ENCODE measurements at regions not wholly inside any gene's neighbourhood (a gene's known extent, or its start where the extent isn't known, plus 50 kb on each side); places are given as distances from the start of the nearest gene placed in this dataset.

DNA sequence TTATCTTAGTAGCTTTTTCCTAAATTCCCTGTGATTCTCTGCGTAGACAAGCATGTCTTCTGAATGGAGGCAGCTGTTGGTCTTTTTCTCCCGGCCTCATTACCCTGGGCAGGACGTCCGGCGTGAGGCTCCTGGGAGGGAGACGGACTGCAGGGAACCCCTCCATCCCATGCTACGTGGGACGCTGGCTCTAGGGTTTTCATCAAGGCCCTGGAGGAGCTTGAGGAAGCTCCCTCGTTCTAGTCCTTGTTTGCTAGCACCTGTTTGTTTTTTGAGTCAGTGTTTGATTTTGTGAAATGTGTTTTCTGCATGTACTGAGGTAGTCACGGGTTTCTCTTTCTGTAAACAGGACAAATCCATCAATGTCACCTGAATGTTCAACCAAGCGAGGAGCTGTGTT, 99.3 kb upstream of the TMEM18 start:
- no peak for TF ChIP-seq EZH2 (optimal IDR thresholded peaks at IDR 0.05; ENCODE audit: low read depth, low read length)
- TF ChIP-seq, protein P1, sequence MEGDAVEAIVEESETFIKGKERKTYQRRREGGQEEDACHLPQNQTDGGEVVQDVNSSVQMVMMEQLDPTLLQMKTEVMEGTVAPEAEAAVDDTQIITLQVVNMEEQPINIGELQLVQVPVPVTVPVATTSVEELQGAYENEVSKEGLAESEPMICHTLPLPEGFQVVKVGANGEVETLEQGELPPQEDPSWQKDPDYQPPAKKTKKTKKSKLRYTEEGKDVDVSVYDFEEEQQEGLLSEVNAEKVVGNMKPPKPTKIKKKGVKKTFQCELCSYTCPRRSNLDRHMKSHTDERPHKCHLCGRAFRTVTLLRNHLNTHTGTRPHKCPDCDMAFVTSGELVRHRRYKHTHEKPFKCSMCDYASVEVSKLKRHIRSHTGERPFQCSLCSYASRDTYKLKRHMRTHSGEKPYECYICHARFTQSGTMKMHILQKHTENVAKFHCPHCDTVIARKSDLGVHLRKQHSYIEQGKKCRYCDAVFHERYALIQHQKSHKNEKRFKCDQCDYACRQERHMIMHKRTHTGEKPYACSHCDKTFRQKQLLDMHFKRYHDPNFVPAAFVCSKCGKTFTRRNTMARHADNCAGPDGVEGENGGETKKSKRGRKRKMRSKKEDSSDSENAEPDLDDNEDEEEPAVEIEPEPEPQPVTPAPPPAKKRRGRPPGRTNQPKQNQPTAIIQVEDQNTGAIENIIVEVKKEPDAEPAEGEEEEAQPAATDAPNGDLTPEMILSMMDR (IDR thresholded peaks at IDR 0.05; ENCODE audit: low read length) = no peak

Data from MM.1S (cell line).